ENCODE measurements at regions not wholly inside any gene's neighbourhood (a gene's known extent, or its start where the extent isn't known, plus 50 kb on each side); places are given as distances from the start of the nearest gene placed in this dataset.

GRCh38 chr20:39880890-39881289 lies 808.1 kb downstream of the MAFB start:
- no peak for TF ChIP-seq POLR2A (IDR thresholded peaks at IDR 0.05)
- no peak for TF ChIP-seq CTCF (IDR thresholded peaks at IDR 0.05)
